8988T (cell line): ENCODE measurements at regions not wholly inside any gene's neighbourhood (a gene's known extent, or its start where the extent isn't known, plus 50 kb on each side); places are given as distances from the start of the nearest gene placed in this dataset.
"Not testable (repeated sequence)": the region's sequence is repeated elsewhere in the genome, so short reads cannot be mapped to it uniquely, and the experiment has no call there.

Experiments used
- DNase-seq: peaks from one replicate; pipeline ENCODE4 v3.0.0; 2011

DNA sequence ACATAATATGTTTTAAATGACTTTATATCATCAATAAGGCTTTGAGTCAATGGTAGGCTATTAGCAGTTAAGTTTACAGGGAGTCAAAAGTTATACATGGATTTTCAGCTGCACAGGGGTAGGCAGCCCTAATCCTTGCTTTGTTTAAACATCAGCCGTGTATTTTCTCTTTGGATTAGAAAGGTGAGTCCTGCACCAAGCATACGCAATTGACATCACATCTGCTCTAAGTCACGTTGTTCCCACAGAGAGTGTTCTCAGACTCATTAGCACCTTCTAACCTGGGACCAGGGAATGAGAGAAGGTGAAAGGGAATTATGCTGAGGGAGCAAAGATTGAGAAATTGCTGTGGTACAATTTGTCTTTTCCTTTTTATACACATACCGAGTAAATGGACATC lies 148.6 kb upstream of the ZNF804B start:
- no peak for DNase-seq

DNA sequence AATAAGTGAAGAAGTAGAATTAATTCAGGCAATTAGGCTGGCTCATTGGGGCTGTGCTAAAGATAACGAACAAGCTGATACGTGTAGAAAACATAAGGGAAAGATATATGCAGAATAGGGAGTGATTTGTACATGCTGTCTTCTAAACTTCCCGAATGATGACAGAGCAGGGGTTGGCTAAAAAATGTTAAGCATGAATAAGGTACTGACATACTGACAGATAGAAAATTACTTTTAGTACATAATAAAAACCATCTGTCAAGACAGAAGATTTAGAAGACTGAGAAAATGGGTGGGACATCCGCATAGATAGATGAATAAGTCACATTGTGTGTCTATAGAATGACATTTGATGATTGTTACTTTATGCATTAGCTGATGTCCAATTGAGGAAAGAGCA lies 158.8 kb upstream of the ZNF804B start:
- DNase-seq, result no peak

DNA sequence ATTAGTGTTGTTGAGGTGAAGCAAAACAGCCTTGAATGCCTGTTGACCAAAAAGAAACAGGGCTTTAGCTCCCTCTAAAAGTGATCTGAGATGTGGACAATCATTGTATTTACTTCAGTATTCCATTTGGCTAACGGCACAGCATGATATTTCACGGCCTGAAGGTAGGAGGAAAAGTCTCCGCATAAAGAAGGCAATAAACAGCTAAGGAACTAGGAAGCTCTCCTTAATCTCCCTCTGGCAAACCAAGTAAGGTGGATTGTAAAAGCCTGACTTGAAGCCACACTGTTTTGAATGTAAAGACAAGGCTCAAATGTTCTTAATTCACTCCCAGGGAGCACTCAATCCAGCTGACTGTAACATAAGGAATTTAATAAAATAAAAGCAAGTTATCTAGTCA lies 160.0 kb upstream of the ZNF804B start:
- DNase-seq, result no peak

DNA sequence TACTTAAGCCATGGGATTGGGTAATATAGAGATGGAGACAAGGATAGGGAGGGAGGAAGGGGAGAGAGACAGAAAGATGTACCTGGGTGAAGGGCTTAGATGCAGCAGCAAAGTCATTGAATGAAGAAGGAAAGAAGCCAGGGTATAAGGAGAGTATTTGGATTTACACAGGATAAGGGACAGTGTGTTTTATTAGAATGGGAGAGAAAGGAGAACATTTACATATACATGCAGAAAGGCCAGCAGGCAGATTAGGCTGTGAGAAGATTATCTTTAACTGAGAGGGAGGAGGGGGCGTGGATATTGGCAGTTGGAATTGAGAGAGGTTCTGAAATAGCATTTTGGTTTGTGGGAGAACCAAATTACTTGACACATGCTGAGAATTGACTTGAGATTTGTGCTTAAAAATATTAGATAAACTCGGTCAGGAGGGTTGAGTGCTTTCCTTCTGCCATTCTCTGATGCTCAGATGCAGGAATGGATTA lies 161.5 kb upstream of the ZNF804B start:
- no peak for DNase-seq

DNA sequence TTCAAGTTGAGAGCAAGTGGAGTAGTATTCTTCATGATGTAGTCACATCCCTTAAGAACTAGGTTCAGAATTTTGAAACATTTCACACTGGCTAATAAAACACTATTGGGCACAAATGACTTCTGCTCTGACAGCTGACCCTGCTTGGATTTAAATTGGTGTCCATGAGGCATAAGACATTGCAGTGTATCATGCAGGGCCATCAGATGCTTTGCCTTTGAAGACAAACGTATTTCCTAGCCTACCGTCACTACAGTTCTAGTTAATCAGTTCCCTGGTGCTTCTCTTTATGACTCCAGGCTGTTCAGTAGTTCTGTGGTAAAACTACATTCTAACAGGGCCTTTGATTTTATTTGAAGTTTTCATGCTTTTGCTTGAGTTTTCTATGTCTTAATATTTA lies 168.5 kb upstream of the ZNF804B start:
- DNase-seq, result no peak

DNA sequence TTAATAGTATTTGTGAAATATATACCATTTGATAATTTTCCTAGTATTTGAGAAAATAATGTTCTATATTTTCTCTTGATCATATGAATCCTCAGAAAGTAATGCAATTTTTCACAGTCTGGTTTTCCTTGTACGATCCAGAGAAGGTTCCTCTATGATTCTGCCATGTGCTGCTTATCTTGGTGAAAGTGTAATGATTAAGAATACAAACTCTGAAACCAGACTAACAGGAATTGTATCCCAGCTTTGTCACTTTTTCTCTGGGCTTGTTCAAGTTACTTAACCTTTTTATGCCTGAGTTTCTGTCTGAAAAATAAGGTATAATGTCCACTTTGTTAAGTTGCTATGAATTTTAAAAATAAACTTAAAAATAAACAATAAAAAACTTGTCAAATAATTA lies 169.6 kb upstream of the ZNF804B start:
- no peak for DNase-seq

DNA sequence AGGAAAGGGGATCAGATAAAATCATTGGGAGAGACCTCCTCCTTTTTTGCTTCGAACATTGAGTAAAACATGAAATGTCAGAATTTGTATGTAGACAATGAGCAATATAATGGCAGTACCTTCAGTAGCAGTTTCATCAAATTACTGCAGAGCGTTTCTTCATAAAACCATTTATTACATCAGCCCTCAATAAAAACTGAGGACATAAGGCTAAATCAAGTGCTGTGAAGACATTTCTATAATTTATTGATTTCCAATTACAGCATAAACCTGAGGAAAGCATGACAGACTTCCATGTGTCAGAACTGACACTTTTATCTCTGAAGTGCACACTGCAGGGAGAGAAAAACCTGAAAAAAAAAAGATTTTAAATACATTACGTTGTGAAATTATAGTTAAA lies 172.6 kb upstream of the ZNF804B start:
- DNase-seq, result no peak

DNA sequence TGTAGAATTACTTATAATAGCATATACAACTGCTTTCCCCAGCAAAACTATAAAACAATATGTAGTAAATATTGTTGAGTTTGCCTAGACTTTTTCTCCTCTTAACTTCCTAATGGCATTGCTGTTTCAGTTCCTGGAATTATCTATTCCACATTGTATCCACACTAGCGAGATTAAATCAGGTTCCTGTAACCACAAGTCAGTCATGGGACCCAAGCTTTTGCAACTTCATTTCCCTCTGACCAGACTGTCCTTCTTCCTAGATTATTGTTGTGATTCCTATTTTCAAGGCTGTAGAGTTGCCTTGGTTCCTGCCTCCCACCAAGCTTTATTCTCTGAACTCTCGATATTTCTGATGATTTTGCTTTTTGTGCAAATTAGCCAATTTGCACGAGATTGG lies 173.3 kb upstream of the ZNF804B start:
- no peak for DNase-seq

DNA sequence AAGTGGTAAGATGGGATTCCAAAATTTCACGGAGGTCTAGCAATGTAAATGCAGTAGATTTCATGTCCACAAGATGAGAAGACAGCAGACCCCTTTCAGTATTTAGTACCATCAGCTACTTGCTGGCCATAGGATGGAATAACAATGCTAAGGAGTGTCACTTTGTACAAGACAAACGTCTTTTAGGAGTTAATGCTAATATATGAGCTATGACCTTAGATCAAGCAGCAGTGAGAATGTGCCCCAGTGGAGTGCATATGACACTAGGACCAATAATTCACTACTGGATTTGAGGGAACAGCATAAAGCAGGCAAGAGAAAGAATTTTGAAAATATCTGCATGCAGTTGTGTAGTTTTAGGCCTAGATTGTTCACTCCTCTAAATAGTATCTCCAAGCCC lies 182.8 kb upstream of the ZNF804B start:
- no peak for DNase-seq

DNA sequence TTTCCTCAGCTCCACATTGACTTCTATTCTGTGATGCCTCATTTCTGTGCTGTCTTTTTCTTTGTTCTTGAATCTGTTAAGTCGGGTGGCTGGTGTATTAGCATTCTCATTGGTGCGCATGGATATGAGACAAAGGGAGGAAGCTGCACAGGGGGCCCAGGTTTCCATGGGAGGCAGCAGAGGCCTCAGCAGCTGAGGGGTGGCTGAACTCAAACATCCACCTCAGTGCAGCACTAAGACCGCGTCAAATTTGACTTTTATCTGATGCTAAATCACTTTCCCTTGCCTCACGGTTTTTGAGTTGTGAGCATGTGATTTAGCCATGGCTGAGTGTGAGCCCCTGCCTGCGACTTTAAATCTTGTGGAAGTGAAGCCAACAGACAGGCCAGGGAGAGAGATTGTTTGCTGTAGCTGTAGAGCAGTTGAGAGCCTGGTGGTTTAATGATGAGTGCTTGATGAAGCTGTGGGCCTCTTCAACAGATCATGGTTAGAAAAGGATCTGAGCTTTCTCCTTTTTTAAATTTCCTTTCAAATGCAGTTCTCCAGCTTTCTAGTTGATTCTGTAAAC lies 193.3 kb upstream of the ZNF804B start:
- DNase-seq, result no peak

DNA sequence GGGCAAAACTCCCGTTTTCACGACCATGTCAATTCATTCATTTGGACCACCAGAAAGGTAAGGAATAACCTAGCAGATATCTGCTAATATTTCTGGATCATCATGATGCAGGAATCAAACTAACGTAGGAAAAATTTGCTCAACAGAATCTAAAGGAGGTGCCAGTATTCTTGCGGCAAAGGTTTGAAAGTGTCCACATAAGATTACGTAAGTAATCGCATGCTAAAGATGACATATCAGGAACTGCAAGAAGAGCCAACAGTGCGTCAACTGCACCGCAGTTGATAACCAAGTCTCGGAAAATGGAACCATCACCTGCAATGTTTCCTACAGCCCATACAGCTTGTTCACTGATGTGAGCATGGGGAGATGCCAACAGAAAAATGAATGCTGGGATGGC lies 194.1 kb upstream of the ZNF804B start:
- no peak for DNase-seq

DNA sequence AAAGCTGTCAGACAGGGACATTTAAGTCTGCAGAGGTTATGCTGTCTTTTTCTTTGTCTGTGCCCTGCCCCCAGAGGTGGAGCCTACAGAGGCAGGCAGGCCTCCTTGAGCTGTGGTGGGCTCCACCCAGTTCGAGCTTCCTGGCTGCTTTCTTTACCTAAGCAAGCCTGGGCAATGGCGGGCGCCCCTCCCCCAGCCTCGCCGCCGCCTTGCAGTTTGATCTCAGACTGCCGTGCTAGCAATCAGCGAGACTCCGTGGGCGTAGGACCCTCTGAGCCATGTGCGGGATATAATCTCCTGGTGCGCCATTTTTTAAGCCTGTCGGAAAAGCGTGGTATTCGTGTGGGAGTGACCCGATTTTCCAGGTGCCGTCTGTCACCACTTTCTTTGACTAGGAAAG lies 203.1 kb upstream of the ZNF804B start:
- not testable (repeated sequence) for DNase-seq

DNA sequence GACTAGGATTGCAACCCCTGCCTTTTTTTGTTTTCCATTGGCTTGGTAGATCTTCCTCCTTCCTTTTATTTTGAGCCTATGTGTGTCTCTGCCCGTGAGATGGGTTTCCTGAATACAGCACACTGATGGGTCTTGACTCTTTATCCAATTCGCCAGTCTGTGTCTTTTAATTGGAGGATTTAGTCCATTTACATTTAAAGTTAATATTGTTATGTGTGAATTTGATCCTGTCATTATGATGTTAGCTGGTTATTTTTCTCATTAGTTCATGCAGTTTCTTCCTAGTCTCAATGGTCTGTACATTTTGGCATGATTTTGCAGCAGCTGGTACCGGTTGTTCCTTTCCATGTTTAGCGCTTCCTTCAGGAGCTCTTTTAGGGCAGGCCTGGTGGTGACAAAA lies 204.7 kb upstream of the ZNF804B start:
- not testable (repeated sequence) for DNase-seq

DNA sequence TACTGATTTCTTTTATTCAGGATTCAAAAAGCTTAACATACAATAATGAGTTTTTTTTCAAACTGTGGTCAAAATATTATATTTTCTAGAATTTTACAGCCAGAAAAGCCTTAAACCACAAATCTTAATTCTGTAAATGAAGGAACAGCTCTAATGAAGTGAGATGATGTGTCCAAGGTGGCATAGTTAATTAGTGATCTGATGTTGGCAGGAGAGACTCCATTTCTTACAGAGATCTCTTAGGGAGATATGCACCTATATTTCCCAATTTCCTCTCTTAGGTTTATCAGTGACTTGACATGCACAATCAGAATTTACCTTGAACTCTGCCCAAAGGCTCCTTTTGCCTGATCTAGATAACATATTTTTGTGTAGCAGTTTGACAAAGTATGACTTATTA lies 211.1 kb upstream of the ZNF804B start:
- no peak for DNase-seq

DNA sequence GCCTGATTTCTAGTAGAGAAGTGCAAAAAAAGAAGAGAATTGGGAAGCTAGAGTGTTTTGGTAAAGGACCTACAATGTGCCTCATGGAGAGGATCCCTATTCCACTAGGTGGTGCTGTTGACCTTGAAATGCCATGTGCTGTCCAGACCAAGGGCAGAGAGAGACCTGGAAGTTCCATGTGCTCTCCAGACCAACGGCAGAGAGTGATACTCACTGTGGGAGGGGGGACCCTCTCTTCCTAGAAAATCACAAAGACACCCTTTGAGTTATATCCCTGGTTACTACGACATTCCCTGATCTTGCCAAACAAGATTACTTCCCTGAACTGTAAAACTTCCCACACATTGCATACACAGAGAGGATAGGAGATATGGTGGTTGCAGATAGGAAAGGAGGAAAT lies 212.7 kb upstream of the ZNF804B start:
- DNase-seq, result no peak

DNA sequence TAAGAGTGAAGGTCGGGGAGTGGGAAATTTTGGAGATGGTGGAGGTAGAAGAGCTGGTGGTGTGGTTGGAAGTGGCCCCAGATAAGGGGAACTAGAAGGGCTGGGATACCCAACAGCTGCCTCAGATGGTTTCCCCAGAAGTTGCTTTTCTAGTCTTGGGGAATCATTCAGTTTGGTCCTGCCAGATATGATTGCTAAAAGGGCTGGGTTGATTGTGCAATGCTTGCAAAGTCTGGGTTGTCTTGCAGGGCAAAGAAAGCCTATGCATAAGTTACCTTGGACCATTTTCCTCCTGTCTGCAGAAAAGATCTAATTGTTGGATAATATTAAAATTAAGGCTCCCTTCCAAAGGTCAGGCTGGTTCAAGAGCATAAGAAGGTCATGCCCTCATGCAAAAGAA lies 213.8 kb upstream of the ZNF804B start:
- DNase-seq, result no peak

DNA sequence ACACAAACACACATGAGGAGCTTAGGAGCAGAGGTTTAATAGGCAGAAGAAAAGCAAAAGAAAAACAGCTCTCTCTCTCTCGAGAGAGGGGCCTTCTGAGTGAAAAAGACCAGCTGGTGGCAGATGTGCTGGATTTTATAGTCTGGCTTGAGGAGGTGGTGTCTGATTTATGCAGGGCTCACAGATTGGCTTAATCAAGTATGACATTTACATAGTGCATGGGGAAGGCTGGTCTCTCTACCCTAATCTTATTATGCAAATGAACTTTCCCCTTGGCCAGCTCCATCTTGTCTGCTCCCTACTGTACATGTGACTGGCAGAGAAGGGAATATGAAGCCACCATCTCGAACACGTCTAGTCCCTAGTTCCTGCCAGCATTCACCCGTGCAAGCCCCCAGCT lies 219.5 kb upstream of the ZNF804B start:
- DNase-seq, result no peak

DNA sequence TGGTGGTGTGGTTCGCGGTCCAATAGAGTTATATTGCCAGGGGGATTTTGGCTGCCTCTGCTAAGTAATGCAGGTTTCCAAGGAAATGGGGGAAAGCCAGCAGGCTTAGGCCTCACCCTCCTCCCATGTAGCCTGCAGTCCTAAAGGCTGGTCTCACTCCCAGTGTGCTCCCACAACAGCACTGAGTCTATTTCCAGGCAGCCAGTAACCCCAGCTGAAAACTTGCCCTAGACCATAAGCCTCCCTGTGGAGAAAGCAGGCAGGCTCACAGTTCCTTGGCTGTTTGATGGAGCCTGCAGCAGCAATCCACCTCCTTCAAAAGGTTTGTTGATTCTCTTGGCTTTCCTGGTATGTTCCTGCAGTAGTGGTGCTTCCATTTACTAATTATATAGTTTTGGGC lies 220.0 kb upstream of the ZNF804B start:
- no peak for DNase-seq

DNA sequence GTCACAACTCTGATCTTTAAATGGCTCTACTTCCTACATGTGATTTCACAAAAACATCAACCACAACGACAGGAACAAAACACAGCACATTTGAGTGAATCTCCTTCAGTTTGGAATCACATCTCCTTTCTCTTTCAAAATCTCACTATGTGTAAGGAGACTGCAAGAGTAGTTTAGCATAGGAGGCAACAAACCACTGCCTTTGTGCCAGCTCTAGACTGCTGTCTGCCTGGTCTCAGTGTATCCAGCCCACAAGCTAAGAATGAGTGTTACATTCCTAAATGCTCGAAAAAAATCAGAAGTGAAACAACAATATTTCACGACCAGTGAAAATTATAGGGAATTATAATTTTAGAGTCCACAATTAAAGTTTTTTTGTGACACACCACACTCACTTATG lies 217.0 kb upstream of the STEAP4 start:
- no peak for DNase-seq

DNA sequence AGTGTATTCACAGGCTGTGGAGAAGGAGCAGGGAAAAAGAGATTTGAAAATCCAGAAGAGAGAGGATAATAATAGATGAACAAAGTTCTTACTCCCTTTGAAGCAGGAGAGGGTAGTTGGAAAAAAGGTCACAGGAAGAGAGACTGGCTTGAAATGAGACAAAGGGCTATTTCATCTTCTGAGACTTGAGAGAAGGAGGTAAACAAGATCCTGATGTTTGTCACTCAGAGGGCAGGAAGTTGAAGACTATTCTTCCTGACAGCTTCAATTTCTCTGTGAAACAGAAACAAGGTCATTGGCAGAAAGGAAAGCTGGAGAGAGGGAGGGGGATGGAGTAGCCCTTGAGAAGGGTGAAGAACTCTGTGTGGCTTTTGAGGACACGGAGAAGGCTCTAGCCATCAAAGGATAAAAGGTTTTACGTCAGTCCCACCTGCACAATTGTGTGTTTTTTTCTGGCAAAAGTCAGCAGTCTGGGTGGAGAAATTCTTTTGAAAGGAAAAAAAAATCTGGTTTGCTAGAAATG lies 216.1 kb upstream of the STEAP4 start:
- no peak for DNase-seq

DNA sequence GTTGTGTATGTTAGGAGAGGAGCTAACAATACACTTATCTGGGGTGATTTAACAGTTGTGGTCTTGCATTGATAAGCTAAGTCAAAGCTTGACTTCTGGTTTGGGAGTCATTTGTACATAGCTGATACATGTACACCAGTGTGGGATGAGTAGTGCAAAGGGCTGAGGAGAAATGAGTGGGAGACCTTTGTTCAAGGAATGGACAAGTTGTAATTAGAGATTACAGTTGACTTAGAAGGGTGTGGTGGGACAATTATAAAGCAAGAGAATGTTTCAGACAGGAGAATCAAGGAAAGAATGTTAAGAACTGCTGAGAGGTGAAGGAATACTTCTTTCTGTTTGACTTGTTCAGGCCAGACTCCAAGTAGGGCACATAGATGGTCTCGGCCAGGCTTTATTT lies 209.7 kb upstream of the STEAP4 start:
- no peak for DNase-seq

DNA sequence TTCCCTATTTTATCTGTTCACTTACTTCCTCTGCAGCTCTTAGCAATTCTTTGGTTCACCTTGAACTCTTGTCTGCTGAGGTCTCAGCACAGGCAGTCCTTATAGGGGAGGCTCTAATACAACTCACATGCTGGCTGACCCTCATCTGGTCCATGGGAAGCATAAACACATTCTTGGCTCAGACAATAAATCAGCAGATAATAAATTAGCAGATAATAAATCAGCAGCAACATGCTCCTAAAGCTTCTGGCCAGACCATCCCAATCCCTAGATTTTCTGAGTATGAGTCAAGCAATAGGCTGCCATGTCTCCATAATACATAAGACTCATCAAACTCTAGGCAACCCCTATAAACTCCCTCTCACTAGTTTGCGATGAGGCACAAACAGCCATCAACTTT lies 208.6 kb upstream of the STEAP4 start:
- no peak for DNase-seq

DNA sequence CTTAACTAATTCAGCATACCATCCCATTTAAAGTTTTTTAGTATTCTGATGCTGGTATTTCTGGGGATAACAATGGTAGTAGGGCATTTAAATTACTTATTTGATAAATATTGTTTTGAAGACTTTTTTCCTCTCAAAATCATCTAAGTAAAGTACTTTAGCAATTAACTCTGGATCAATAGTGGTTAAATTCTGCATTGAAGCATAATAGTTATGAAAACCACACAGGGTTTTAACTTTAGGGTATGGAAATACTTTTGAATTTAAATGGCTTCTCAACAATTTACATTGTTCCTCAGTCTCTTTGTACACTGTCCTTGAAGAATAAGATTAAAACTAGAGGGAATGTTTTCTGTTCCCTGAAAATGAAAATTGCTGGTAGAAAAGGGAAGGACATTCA lies 202.6 kb upstream of the STEAP4 start:
- DNase-seq, result no peak

DNA sequence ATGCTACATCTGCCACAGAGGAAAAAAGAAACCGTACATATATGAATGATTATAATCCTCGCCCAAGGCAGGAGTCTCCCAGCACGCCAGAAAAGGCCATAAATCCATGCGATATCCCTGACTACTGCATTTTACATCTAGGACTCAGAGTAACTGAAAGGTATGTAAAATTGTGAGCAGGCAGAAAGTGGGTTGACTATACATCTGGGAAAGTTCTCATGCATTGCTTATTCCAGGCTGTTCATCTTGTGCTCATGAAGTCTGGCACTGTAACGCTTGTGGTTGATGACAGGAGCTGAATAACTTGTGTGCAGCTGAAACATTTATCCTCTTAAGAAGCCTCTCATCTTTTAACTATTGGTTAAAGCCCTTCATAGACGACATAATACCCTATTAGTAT lies 193.4 kb upstream of the STEAP4 start:
- no peak for DNase-seq

DNA sequence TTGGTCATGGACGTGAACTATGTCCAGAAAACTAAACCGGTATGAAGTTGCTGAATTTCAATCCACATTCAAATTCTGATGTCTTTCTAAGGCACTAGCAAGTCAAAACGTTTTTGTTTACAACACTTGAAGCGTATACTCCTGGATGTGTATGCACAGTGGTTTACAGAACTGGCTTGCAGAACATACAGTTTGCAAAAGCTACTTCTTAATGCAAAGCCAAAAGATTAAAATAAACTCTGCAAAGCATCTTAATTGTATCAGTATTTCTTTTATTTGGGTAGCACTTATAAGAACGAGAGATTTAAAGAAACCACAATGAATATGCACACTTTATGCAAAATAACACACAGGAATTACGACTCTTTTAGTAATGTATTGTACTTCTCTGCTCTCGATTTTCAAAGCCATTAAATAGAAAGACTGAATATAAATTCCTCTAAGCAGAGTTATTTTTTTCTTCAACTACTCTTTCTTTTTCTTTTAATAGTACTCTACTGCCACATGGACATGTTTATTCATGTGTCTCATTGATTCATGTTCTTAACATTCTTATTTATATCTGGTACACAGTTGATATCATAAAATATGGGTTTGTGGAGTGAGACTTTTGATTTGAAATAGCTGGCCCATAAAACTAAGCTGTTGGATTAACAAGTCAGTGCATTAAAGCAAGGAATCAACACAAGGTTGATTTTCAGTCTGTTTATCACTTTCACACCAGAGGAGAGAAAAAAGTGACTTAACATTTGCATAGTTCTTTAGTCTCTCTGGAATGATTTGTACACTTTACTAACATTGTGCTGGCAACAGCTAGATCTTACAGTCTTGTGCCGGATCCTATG lies 189.4 kb upstream of the STEAP4 start:
- no peak for DNase-seq
